IMR-90 (cell line): ENCODE measurements at regions not wholly inside any gene's neighbourhood (a gene's known extent, or its start where the extent isn't known, plus 50 kb on each side); places are given as distances from the start of the nearest gene placed in this dataset.

Experiments used
- ATAC-seq: fragments of 200-7000 bp; cut with Tn5 transposase; 2 replicates; pipeline ENCODE4 v1.9.1; 2020; ENCODE audit warnings: low read depth, mild to moderate bottlenecking, moderate library complexity
- BruUV-seq: library from RNA; stranded (reverse); fragments of 400-500 nt; replicated peaks from 2 replicates; lab custom pipeline; 2021; lab: Mats Ljungman, UMichigan
- CTCF ChIA-PET: fragments of 300-600 bp; formaldehyde crosslinking; extraction: SDS; loops from one replicate; lab custom pipeline; 2021; ENCODE audit warnings: antibody characterized with exemption; lab: Yijun Ruan, JAX
- POLR2A ChIA-PET: fragments of 300-600 bp; sonication (Branson Sonifier 250); formaldehyde crosslinking; loops from one replicate; lab custom pipeline; 2022; ENCODE audit warnings: antibody characterized with exemption; ENCODE audit not compliant: unreplicated experiment; lab: Charles Lee
- DNase-seq: peaks from one replicate; pipeline ENCODE4 v3.0.0; 2013
- H2AFZ ChIP-seq: replicated peaks from 2 replicates; pipeline ENCODE3; 2013; ENCODE audit warnings: low read length, mild to moderate bottlenecking; ENCODE audit not compliant: poor library complexity
- H2AK5ac ChIP-seq: 2 replicates; pipeline ENCODE4 v1.6.1; 2013; ENCODE audit warnings: low read depth, low read length, inconsistent platforms
- H2AK9ac ChIP-seq: replicated peaks from 2 replicates; pipeline ENCODE3; 2013; ENCODE audit warnings: mild to moderate bottlenecking, low read depth, low read length, moderate library complexity; ENCODE audit not compliant: poor library complexity
- H2BK120ac ChIP-seq: 2 replicates; pipeline ENCODE4 v1.6.1; 2013; ENCODE audit warnings: low read depth, low read length, inconsistent platforms
- H2BK15ac ChIP-seq: 3 replicates; pipeline ENCODE4 v1.6.1; 2013; ENCODE audit warnings: low read depth, low read length, inconsistent platforms
- H2BK20ac ChIP-seq: 2 replicates; pipeline ENCODE4 v1.6.1; 2013; ENCODE audit warnings: low read depth, mild to moderate bottlenecking, inconsistent platforms, low read length, moderate library complexity
- H2BK5ac ChIP-seq: 2 replicates; pipeline ENCODE4 v1.6.1; 2013; ENCODE audit warnings: mild to moderate bottlenecking, low read depth, low read length, inconsistent platforms; ENCODE audit not compliant: poor library complexity, severe bottlenecking
- H3K14ac ChIP-seq: replicated peaks from 2 replicates; pipeline ENCODE4 v1.6.1; 2013; ENCODE audit warnings: low read depth, low read length, inconsistent platforms
- H3K18ac ChIP-seq: 2 replicates; pipeline ENCODE4 v1.6.1; 2013; ENCODE audit warnings: low read depth, low read length, control low read depth
- H3K23ac ChIP-seq: 2 replicates; pipeline ENCODE4 v1.6.1; 2013; ENCODE audit warnings: low read depth, low read length, inconsistent platforms
- H3K27ac ChIP-seq: 2 replicates; pipeline ENCODE4 v1.5.1; 2013; ENCODE audit warnings: mild to moderate bottlenecking, control low read depth, low read length; ENCODE audit not compliant: insufficient read depth
- H3K27me3 ChIP-seq: 2 replicates; pipeline ENCODE4 v1.6.1; 2013; ENCODE audit warnings: low read length; ENCODE audit not compliant: control insufficient read depth, insufficient read depth
- H3K36me3 ChIP-seq: 2 replicates; pipeline ENCODE4 v1.6.1; 2013; ENCODE audit warnings: low read length, mixed read lengths; ENCODE audit not compliant: control insufficient read depth, insufficient read depth
- H3K4ac ChIP-seq: 2 replicates; pipeline ENCODE4 v1.6.1; 2013; ENCODE audit warnings: low read depth, low read length, inconsistent platforms
- H3K4me1 ChIP-seq: 2 replicates; pipeline ENCODE4 v1.6.1; 2013; ENCODE audit warnings: low read length, mixed read lengths; ENCODE audit not compliant: control insufficient read depth, insufficient read depth
- H3K4me2 ChIP-seq: 2 replicates; pipeline ENCODE4 v1.6.1; 2013; ENCODE audit warnings: low read depth, mild to moderate bottlenecking, control low read depth, low read length, moderate library complexity
- H3K4me3 ChIP-seq: 2 replicates; pipeline ENCODE4 v1.5.1; 2013; ENCODE audit warnings: low read depth, mild to moderate bottlenecking, control low read depth, low read length, moderate library complexity; ENCODE audit not compliant: insufficient read depth
- H3K56ac ChIP-seq: 2 replicates; pipeline ENCODE4 v1.6.1; 2013; ENCODE audit warnings: low read length, inconsistent platforms; ENCODE audit not compliant: insufficient read depth; ENCODE audit errors: extremely low read depth
- H3K79me1 ChIP-seq, 2 experiments: 2 replicates each; pipeline ENCODE4 v1.6.1; 2013; ENCODE audit warnings: low read length in 2 of 2, inconsistent platforms in 1 of 2, low read depth in 1 of 2
- H3K9ac ChIP-seq: 2 replicates; pipeline ENCODE4 v1.6.1; 2013; ENCODE audit warnings: low read depth, low read length, control low read depth
- H3K9me1 ChIP-seq: 2 replicates; pipeline ENCODE4 v1.6.1; 2013; ENCODE audit warnings: low read length, inconsistent platforms; ENCODE audit not compliant: insufficient read depth
- H3K9me3 ChIP-seq: 2 replicates; pipeline ENCODE4 v1.6.1; 2013; ENCODE audit warnings: low read length; ENCODE audit not compliant: control insufficient read depth, insufficient read depth
- H4K20me1 ChIP-seq: 2 replicates; pipeline ENCODE4 v1.6.1; 2013; ENCODE audit warnings: low read length, inconsistent platforms; ENCODE audit not compliant: insufficient read depth
- H4K5ac ChIP-seq: 2 replicates; pipeline ENCODE4 v1.6.1; 2013; ENCODE audit warnings: mild to moderate bottlenecking, low read depth, low read length, control low read depth
- H4K8ac ChIP-seq, 2 experiments: 2 replicates each; pipeline ENCODE4 v1.6.1; 2013; ENCODE audit warnings: low read depth in 2 of 2, low read length in 2 of 2, control low read depth in 1 of 2, inconsistent platforms in 1 of 2
- H4K91ac ChIP-seq: 2 replicates; pipeline ENCODE4 v1.6.1; 2013; ENCODE audit warnings: low read depth, low read length, inconsistent platforms; ENCODE audit not compliant: insufficient read depth
- CEBPB ChIP-seq: IDR thresholded peaks from 2 replicates; pipeline ENCODE4 v1.6.1; 2012; ENCODE audit warnings: low read depth, low read length, improper control_type of control experiment
- FOS ChIP-seq: fragments of 150-350 bp; IDR thresholded peaks from 2 replicates; pipeline ENCODE4 v1.6.1; 2016; ENCODE audit warnings: low read depth, low read length
- MAFK ChIP-seq: IDR thresholded peaks from 2 replicates; pipeline ENCODE4 v1.6.1; 2012; ENCODE audit warnings: low read depth, low read length, improper control_type of control experiment
- POLR2A ChIP-seq: IDR thresholded peaks from 2 replicates; pipeline ENCODE4 v1.6.1; 2012; ENCODE audit warnings: mild to moderate bottlenecking, low read depth, low read length
- SMC3 ChIP-seq: fragments of 150-350 bp; IDR thresholded peaks from 2 replicates; pipeline ENCODE4 v1.6.1; 2016; ENCODE audit warnings: low read depth, mild to moderate bottlenecking, antibody characterized with exemption, low read length, moderate library complexity
- WGBS, 2 experiments: methylation state at CpG; one replicate each; pipeline versions ENCODE4 v1.1.5 to v1.1.7; 2013; ENCODE audit warnings: missing lambda C conversion rate in 2 of 2; ENCODE audit not compliant: insufficient read length in 1 of 2; ENCODE audit errors: extremely low coverage in 2 of 2; 5-methylcytosine and 5-hydroxymethylcytosine counted together
- dilution Hi-C: fragments of 300-500 bp; cut with HindIII; formaldehyde crosslinking; loops from one replicate; pipeline ENCODE4 v1.14.3; 2018; ENCODE audit warnings: low sequenced_read_pairs; ENCODE audit not compliant: unreplicated experiment
- in situ Hi-C: fragments of 300-500 bp; cut with MboI; formaldehyde crosslinking; loops from 3 replicates; pipeline ENCODE4 v1.14.3; 2019; ENCODE audit warnings: low sequenced_read_pairs, inconsistent platforms, mixed read lengths
- intact Hi-C: fragments of 100-400 bp; cut with micrococcal nuclease; formaldehyde crosslinking; loops from 2 replicates; pipeline ENCODE4 v1.10.0; 2022

DNA sequence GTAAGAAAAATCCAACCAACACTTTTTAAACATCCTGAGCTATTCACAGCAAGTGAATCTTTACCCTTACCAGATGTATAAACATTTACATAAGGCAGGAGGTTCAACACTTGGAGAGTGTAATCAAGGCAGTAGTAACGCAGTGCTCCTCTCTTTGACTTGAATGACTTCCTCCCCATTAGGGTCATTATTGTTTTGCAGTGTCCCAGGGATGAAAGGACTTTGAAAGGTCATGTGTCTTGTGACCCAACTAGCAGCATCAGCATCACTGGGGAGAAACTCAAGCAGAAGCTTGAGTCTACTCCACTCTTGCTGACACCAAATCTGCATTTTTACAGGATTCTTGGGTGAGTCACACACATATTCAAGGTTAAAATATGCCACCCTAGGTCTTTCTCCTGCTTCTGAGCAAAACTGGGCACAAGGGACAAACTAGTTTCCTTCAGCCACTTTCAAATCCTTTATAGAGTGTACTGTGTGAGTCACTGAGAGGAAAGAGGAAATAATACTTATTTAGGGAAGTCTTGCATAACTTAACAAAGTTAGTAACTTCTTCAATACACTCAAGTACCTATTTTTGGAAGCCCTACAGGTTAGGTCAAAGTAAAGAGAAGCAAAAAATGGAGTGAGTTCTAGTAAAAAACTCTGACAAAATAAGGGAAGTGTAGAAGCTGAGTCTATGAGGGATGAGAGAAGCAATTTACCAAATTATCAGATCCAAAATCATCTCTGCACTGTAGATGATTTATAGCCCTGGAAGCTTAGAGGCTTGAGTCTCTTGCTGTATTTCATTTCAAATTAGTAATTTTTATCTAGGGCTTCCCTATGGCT is 51.0 kb upstream of the EML4 start:
- H3K79me1 ChIP-seq, result no peaks in the 10 kb centered on the region
- ATAC-seq (peak; percentile 83), DNase-seq (peak; percentile 78)
- peak overlapping the region; percentile 14; the same call in 1 of the 2 replicates for H2AK5ac ChIP-seq
- peak overlapping the region; percentile 92 for H2BK5ac ChIP-seq
- H3K18ac ChIP-seq, result peak overlapping the region; percentile 28; the same call in 1 of the 2 replicates
- H3K23ac ChIP-seq, result peak overlapping the region; percentile 69; the same call in 1 of the 2 replicates
- peaks cover 2% of the 10 kb centered on the region; the same call in 1 of the 2 replicates for H3K9me1 ChIP-seq
- in situ Hi-C loops (no loop called here), intact Hi-C loops (no loop called here), dilution Hi-C loops (no loop called here)
- BruUV-seq, result no TSS peak
- no peak overlapping the region for H4K91ac ChIP-seq
- H3K4me2 ChIP-seq, result peak overlapping the region; percentile 57; the same call in 1 of the 2 replicates
- H3K36me3 ChIP-seq, result no peaks in the 10 kb centered on the region
- WGBS, 2 experiments, result no CpG with 5 or more reads among the region's 1 CpG
- H3K27ac ChIP-seq, result 0 out of 2 replicates have a peak overlapping the region, but pooled peaks have one; percentile 14
- H2AFZ ChIP-seq, result no peak overlapping the region
- H3K4me3 ChIP-seq, result no peak overlapping the region
- no peak overlapping the region for H3K56ac ChIP-seq
- H3K9ac ChIP-seq, result no peak overlapping the region
- ChIA-PET POLR2A (interaction anchor here (0.6 kb wide), 2 partner anchors 32 to 133 kb away, joined by 3 to 5 read pairs; no protein-coding TSS in a partner anchor), CTCF (interaction anchor here (0.6 to 1.1 kb wide), 2 partner anchors 15 to 23 kb away, joined by 3 read pairs; no protein-coding TSS in a partner anchor)
- no peaks in the 10 kb centered on the region for H3K27me3 ChIP-seq
- H4K5ac ChIP-seq, result no peak overlapping the region
- no peak overlapping the region for H2AK9ac ChIP-seq
- peaks cover 5% of the 10 kb centered on the region for H3K4me1 ChIP-seq
- H2BK20ac ChIP-seq, result peak overlapping the region; percentile 53; the same call in 1 of the 2 replicates
- no peak overlapping the region for H2BK15ac ChIP-seq
- H4K8ac ChIP-seq, result peak overlapping the region in 1 of 2 experiments; percentile 44; a peak in 2 of 4 replicates
- H2BK120ac ChIP-seq, result peak overlapping the region; percentile 62
- TF ChIP-seq FOS (0 out of 2 replicates have a peak, but pooled peaks have one; percentile 8), SMC3 (no peak), CEBPB (peak; percentile 81), MAFK (peak; percentile 60), POLR2A (no peak)
- no peak overlapping the region for H3K14ac ChIP-seq
- H3K9me3 ChIP-seq, result no peaks in the 10 kb centered on the region
- H3K4ac ChIP-seq, result peak overlapping the region; percentile 78
- H4K20me1 ChIP-seq, result no peaks in the 10 kb centered on the region; the same call in 1 of the 2 replicates
